SK-N-SH (cell line): ENCODE measurements at regions not wholly inside any gene's neighbourhood (a gene's known extent, or its start where the extent isn't known, plus 50 kb on each side); places are given as distances from the start of the nearest gene placed in this dataset.

Experiments used
- CTCF ChIA-PET: fragments of 300-600, 350-600 bp; formaldehyde crosslinking; extraction: SDS; loops from one replicate; lab custom pipeline; 2021; lab: Yijun Ruan, JAX
- POLR2A ChIA-PET: fragments of 350-600 bp; sonication (Branson Sonifier 250); formaldehyde crosslinking; extraction: SDS; loops from one replicate; lab custom pipeline; 2020; ENCODE audit warnings: antibody characterized with exemption, inconsistent platforms; lab: Yijun Ruan, JAX
- DNase-seq: peaks from one replicate; pipeline ENCODE4 v3.0.0; 2012
- H2AFZ ChIP-seq: fragments of 200-600 bp; sonication (generic); 2 replicates; pipeline ENCODE4 v1.8.1; 2016; ENCODE audit warnings: antibody characterized with exemption, mild to moderate bottlenecking, low read depth
- H3F3A ChIP-seq: fragments of 200-600 bp; sonication (generic); replicated peaks from 2 replicates; pipeline ENCODE3; 2016; ENCODE audit warnings: antibody characterized with exemption, mild to moderate bottlenecking; ENCODE audit not compliant: insufficient read depth
- H3K27ac ChIP-seq, 2 experiments: fragments of 200-500 bp in 1 of 2; fragments of 200-600 bp in 1 of 2; sonication (Bioruptor generic) in 1 of 2; sonication (generic), shearing (Covaris generic) in 1 of 2; 2 replicates each; pipeline versions ENCODE4 v1.5.1 to v1.6.1; 2014 to 2016; ENCODE audit warnings: low read depth in 2 of 2, inconsistent platforms in 1 of 2, low read length in 1 of 2, mild to moderate bottlenecking in 1 of 2, mixed read lengths in 1 of 2
- H3K27me3 ChIP-seq: fragments of 200-600 bp; sonication (generic), shearing (Covaris generic); 2 replicates; pipeline ENCODE4 v1.6.1; 2016; ENCODE audit warnings: mixed run types; ENCODE audit not compliant: insufficient read depth
- H3K36me3 ChIP-seq, 2 experiments: fragments of 200-500 bp in 1 of 2; fragments of 200-600 bp in 1 of 2; sonication (Bioruptor generic) in 1 of 2; sonication (generic) in 1 of 2; replicated peaks in 1 of 2; 2 replicates each; pipeline versions ENCODE3 to v1.5.1; 2014 to 2016; ENCODE audit warnings: low read length in 1 of 2, mild to moderate bottlenecking in 1 of 2; ENCODE audit not compliant: insufficient read depth in 2 of 2, control insufficient read depth in 1 of 2
- H3K4me1 ChIP-seq, 2 experiments: fragments of 200-500 bp in 1 of 2; fragments of 200-600 bp in 1 of 2; sonication (Bioruptor generic) in 1 of 2; sonication (generic), shearing (Covaris generic) in 1 of 2; 2 replicates each; pipeline versions ENCODE4 v1.5.1 to v1.6.1; 2014 to 2016; ENCODE audit warnings: low read depth in 1 of 2, low read length in 1 of 2, mixed run types in 1 of 2; ENCODE audit not compliant: insufficient read depth in 2 of 2, control insufficient read depth in 1 of 2
- H3K4me2 ChIP-seq: fragments of 200-600 bp; sonication (generic), shearing (Covaris generic); 2 replicates; pipeline ENCODE4 v1.6.1; 2017; ENCODE audit warnings: mixed run types
- H3K4me3 ChIP-seq, 2 experiments: fragments of 200-500 bp in 1 of 2; fragments of 200-600 bp in 1 of 2; sonication (Bioruptor generic) in 1 of 2; sonication (generic), shearing (Covaris generic) in 1 of 2; 2 replicates each; pipeline versions ENCODE4 v1.5.1 to v1.8.1; 2014 to 2016; ENCODE audit warnings: low read depth in 2 of 2, inconsistent platforms in 1 of 2, low read length in 1 of 2, mild to moderate bottlenecking in 1 of 2, mixed read lengths in 1 of 2, moderate library complexity in 1 of 2
- H3K79me2 ChIP-seq: fragments of 200-600 bp; sonication (generic); 2 replicates; pipeline ENCODE4 v1.8.1; 2017; ENCODE audit warnings: mild to moderate bottlenecking; ENCODE audit not compliant: insufficient read depth
- H3K9ac ChIP-seq: fragments of 200-600 bp; sonication (generic); 2 replicates; pipeline ENCODE4 v1.6.1; 2017; ENCODE audit warnings: mixed run types
- H3K9me2 ChIP-seq: fragments of 200-600 bp; sonication (generic); 2 replicates; pipeline ENCODE4 v1.6.1; 2017; ENCODE audit warnings: mixed run types
- H3K9me3 ChIP-seq: fragments of 200-600 bp; sonication (generic); 2 replicates; pipeline ENCODE4 v1.6.1; 2017; ENCODE audit warnings: mixed run types, mild to moderate bottlenecking, moderate library complexity
- H4K20me1 ChIP-seq: fragments of 200-600 bp; sonication (generic); 2 replicates; pipeline ENCODE4 v1.6.1; 2017; ENCODE audit warnings: mild to moderate bottlenecking, mixed run types; ENCODE audit not compliant: insufficient read depth
- EZH2phosphoT487 ChIP-seq: fragments of 200-600 bp; sonication (generic); IDR thresholded peaks from 2 replicates; pipeline ENCODE4 v1.6.1; 2017; ENCODE audit warnings: low read depth, mixed run types, mild to moderate bottlenecking, antibody characterized with exemption, moderate library complexity, borderline replicate concordance
- MAX ChIP-seq: IDR thresholded peaks from 2 replicates; pipeline ENCODE4 v1.4.0; 2012; ENCODE audit warnings: low read depth
- MEF2A ChIP-seq: IDR thresholded peaks from 2 replicates; pipeline ENCODE4 v1.4.0; 2012; ENCODE audit warnings: low read depth, borderline replicate concordance
- RCOR1 ChIP-seq: fragments of 150-350 bp; IDR thresholded peaks from 2 replicates; pipeline ENCODE4 v1.6.1; 2017; ENCODE audit warnings: antibody characterized with exemption, low read length
- REST ChIP-seq: IDR thresholded peaks from 2 replicates; pipeline ENCODE4 v1.6.1; 2012; ENCODE audit warnings: mild to moderate bottlenecking, low read depth, low read length, moderate library complexity
- RXRA ChIP-seq: IDR thresholded peaks from 2 replicates; pipeline ENCODE4 v1.4.0; 2012; ENCODE audit warnings: low read depth, mild to moderate bottlenecking, borderline replicate concordance
- TAF1 ChIP-seq: IDR thresholded peaks from 2 replicates; pipeline ENCODE4 v1.6.1; 2012; ENCODE audit warnings: low read depth, mild to moderate bottlenecking, low read length, moderate library complexity, borderline replicate concordance
- TEAD4 ChIP-seq: IDR thresholded peaks from 2 replicates; pipeline ENCODE4 v1.4.0; 2012; ENCODE audit warnings: mild to moderate bottlenecking, borderline replicate concordance; ENCODE audit not compliant: insufficient read depth
- USF1 ChIP-seq: IDR thresholded peaks from 2 replicates; pipeline ENCODE4 v1.4.0; 2012; ENCODE audit warnings: low read depth, borderline replicate concordance
- WGBS: methylation state at CpG from one replicate; pipeline ENCODE4 v1.1.6; 2017; ENCODE audit warnings: low lambda C conversion rate; 5-methylcytosine and 5-hydroxymethylcytosine counted together
- TF ChIP-seq, protein P1 (sequence below): fragments of 150-350 bp; IDR thresholded peaks from 2 replicates; pipeline ENCODE4 v1.6.1; 2017; ENCODE audit warnings: antibody characterized with exemption, low read length, low read depth, borderline replicate concordance
- TF ChIP-seq, protein P2 (sequence below): fragments of 150-350 bp; IDR thresholded peaks from 2 replicates; pipeline ENCODE4 v1.6.1; 2016; ENCODE audit warnings: mild to moderate bottlenecking, low read depth, low read length

DNA sequence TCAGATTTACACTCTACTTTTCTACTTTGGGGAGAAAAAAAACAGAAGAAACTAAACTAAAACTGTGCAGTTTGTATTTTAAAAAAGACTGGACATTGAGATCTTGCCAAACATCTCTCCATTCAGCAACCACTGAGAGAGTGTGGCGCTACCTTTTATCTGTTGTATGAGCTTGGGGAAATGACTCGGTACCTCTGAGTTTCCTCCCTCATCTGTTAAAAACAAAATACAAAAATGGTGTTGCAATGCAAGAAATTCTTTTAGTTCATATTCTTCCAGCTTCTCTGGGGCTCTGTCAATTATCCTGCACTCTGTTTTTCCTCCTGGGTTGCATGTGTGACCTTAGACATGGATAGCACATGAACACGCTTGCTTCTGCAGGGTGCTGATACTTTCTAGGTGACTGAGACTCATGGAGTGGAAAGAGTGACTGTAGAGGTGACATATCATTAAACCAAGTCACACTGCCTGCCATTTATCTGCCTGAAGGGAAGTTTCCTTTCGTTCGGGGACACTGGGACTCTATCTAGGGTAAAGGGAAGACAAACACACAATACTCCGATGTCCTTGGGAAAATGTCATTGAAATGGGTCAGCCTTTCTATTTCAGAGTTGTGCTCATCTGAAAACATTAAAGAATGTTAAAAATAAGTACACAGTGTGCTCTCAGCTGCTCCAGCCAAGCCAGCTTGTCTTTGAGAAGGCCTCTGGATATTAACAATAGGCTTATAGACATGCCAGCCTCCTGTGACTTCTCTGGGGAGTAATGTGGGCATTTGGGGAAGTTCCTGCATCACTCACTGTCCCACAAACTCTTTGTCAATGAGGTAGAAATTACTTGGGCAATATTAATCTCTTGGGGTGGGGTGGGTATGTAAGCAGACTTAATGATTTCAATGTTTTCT lies 91.4 kb downstream of the TRIB2 start:
- Histone ChIP-seq H3K36me3 (no peaks in the 10 kb centered on the region), H3K27me3 (no peaks in the 10 kb centered on the region), H3K4me2 (no peak overlapping the region), H3K4me1 (peaks cover 8 to 10% of the 10 kb centered on the region in 2 experiments; a peak in 3 of 4 replicates), H3K9me3 (no peaks in the 10 kb centered on the region), H2AFZ (no peak overlapping the region), H3K9ac (no peak overlapping the region), H3K79me2 (no peaks in the 10 kb centered on the region), H3K27ac (no peak overlapping the region), H3K9me2 (no peaks in the 10 kb centered on the region), H4K20me1 (no peaks in the 10 kb centered on the region), H3F3A (peaks cover 3% of the 10 kb centered on the region), H3K4me3 (no peak overlapping the region)
- CTCF ChIA-PET, result interaction anchor here (6.0 kb wide), 1 partner anchor 198 kb away, joined by 28 read pairs; no protein-coding TSS in a partner anchor
- POLR2A ChIA-PET, result no interaction called here
- DNase-seq, result no peak
- TF ChIP-seq TAF1 (no peak), RCOR1 (no peak), MAX (no peak), TEAD4 (no peak), USF1 (no peak), REST (no peak), RXRA (no peak), EZH2phosphoT487 (no peak), MEF2A (no peak)
- TF ChIP-seq, protein P1, sequence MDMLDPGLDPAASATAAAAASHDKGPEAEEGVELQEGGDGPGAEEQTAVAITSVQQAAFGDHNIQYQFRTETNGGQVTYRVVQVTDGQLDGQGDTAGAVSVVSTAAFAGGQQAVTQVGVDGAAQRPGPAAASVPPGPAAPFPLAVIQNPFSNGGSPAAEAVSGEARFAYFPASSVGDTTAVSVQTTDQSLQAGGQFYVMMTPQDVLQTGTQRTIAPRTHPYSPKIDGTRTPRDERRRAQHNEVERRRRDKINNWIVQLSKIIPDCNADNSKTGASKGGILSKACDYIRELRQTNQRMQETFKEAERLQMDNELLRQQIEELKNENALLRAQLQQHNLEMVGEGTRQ, result no peak
- TF ChIP-seq, protein P2, sequence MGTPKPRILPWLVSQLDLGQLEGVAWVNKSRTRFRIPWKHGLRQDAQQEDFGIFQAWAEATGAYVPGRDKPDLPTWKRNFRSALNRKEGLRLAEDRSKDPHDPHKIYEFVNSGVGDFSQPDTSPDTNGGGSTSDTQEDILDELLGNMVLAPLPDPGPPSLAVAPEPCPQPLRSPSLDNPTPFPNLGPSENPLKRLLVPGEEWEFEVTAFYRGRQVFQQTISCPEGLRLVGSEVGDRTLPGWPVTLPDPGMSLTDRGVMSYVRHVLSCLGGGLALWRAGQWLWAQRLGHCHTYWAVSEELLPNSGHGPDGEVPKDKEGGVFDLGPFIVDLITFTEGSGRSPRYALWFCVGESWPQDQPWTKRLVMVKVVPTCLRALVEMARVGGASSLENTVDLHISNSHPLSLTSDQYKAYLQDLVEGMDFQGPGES, result no peak
- 82% methylated on average over 6 of the region's 6 CpGs for WGBS
